ENCODE measurements at regions not wholly inside any gene's neighbourhood (a gene's known extent, or its start where the extent isn't known, plus 50 kb on each side); places are given as distances from the start of the nearest gene placed in this dataset.
"Not testable (repeated sequence)": the region's sequence is repeated elsewhere in the genome, so short reads cannot be mapped to it uniquely, and the experiment has no call there.

- TF ChIP-seq EP300 (IDR thresholded peaks at IDR 0.05) (no peak), POLR2A (IDR thresholded peaks at IDR 0.05) (no peak), POLR2AphosphoS5 (IDR thresholded peaks at IDR 0.05) (no peak), CTCF (IDR thresholded peaks at IDR 0.05) (no peak)
- 88 to 97% (median 92%) methylated on average over 1 of the region's 1 CpG for WGBS, 5 donors
- H3K9me3 ChIP-seq, result no peaks in the 10 kb centered on the region
- no peaks in the 10 kb centered on the region for H3K36me3 ChIP-seq
- no peak overlapping the region for H3K4me3 ChIP-seq
- no peaks in the 10 kb centered on the region for H3K27me3 ChIP-seq
- peaks cover 0 to 10% (median 2%) of the 10 kb centered on the region in 4 donors for H3K4me1 ChIP-seq
- intact Hi-C loops (cut with DNase I; ENCODE audit: low total_unique reads), result no loop called here
- H3K27ac ChIP-seq, result no peak overlapping the region
- no peak for DNase-seq
Measured at GRCh38 chr5:89309268-89309667, 426.3 kb upstream of the MEF2C start.

- Histone ChIP-seq H3K27me3 (no peaks in the 10 kb centered on the region), H3K9me3 (no peaks in the 10 kb centered on the region), H3K36me3 (no peaks in the 10 kb centered on the region), H3K4me3 (no peak overlapping the region), H3K27ac (no peak overlapping the region), H3K4me1 (peaks cover 0 to 4% (median 0%) of the 10 kb centered on the region in 4 donors)
- intact Hi-C loops (cut with DNase I; ENCODE audit: low total_unique reads), result no loop called here
- TF ChIP-seq EP300 (IDR thresholded peaks at IDR 0.05) (no peak), POLR2AphosphoS5 (IDR thresholded peaks at IDR 0.05) (no peak), POLR2A (IDR thresholded peaks at IDR 0.05) (no peak), CTCF (IDR thresholded peaks at IDR 0.05) (no peak)
- 64 to 80% (median 74%) methylated on average over 4 of the region's 4 CpGs for WGBS, 5 donors
- DNase-seq, result no peak
Measured at GRCh38 chr5:89308606-89309040, 425.6 kb upstream of the MEF2C start.

GRCh38 chr5:89307972-89308371 lies 425.0 kb upstream of the MEF2C start:
- intact Hi-C loops (cut with DNase I; ENCODE audit: low total_unique reads), result no loop called here
- Histone ChIP-seq H3K36me3 (no peaks in the 10 kb centered on the region), H3K4me3 (no peak overlapping the region), H3K9me3 (no peaks in the 10 kb centered on the region), H3K27me3 (no peaks in the 10 kb centered on the region), H3K4me1 (no peaks in the 10 kb centered on the region), H3K27ac (no peak overlapping the region)
- WGBS, 5 donors, result 72 to 87% (median 75%) methylated on average over 1 of the region's 1 CpG
- DNase-seq, result no peak
- no peak for TF ChIP-seq POLR2A (IDR thresholded peaks at IDR 0.05)
- no peak for TF ChIP-seq POLR2AphosphoS5 (IDR thresholded peaks at IDR 0.05)
- TF ChIP-seq CTCF (IDR thresholded peaks at IDR 0.05), result no peak

GRCh38 chr5:89307141-89307540 lies 424.2 kb upstream of the MEF2C start:
- H3K27me3 ChIP-seq; H3K4me3 ChIP-seq; intact Hi-C loops (cut with DNase I; ENCODE audit: low total_unique reads); H3K27ac ChIP-seq; H3K36me3 ChIP-seq; H3K9me3 ChIP-seq; DNase-seq; H3K4me1 ChIP-seq: not testable (repeated sequence)
- 92 to 100% (median 96%) methylated on average over 2 of the region's 2 CpGs for WGBS, 5 donors

GRCh38 chr5:89303033-89303480 lies 420.1 kb upstream of the MEF2C start:
- no peaks in the 10 kb centered on the region for H3K36me3 ChIP-seq
- WGBS, 5 donors, result 37 to 60% (median 44%) methylated on average over 4 of the region's 4 CpGs
- H3K27ac ChIP-seq, result no peak overlapping the region
- no peaks in the 10 kb centered on the region for H3K9me3 ChIP-seq
- no peak for DNase-seq
- no peaks in the 10 kb centered on the region for H3K27me3 ChIP-seq
- no peak overlapping the region for H3K4me3 ChIP-seq
- no peaks in the 10 kb centered on the region for H3K4me1 ChIP-seq
- intact Hi-C loops (cut with DNase I; ENCODE audit: low total_unique reads), result no loop called here
- no peak for TF ChIP-seq EP300 (IDR thresholded peaks at IDR 0.05)
- no peak for TF ChIP-seq POLR2AphosphoS5 (IDR thresholded peaks at IDR 0.05)
- TF ChIP-seq POLR2A (IDR thresholded peaks at IDR 0.05), result no peak
- TF ChIP-seq CTCF (IDR thresholded peaks at IDR 0.05), result no peak

Measured in stomach (tissue), 8 donors.